Mucosa of descending colon (tissue), 3 donors: ENCODE measurements at regions not wholly inside any gene's neighbourhood (a gene's known extent, or its start where the extent isn't known, plus 50 kb on each side); places are given as distances from the start of the nearest gene placed in this dataset.

Experiments
- ATAC-seq: fragments of 200-7000 bp; cut with Tn5 transposase; one replicate; pipeline ENCODE4 v1.9.1; 2020; ENCODE audit warnings: mild to moderate bottlenecking, moderate library complexity
- DNase-seq, 3 donors: peaks; one replicate each; pipeline ENCODE4 v3.0.0-alpha.2; 2020
- H3K36me3 ChIP-seq: fragments of 200-600 bp; one replicate; pipeline ENCODE4 v1.8.0; 2021; ENCODE audit warnings: low read depth, mild to moderate bottlenecking
- H3K4me1 ChIP-seq: fragments of 200-600 bp; one replicate; pipeline ENCODE4 v1.8.0; 2021; ENCODE audit warnings: low read depth, mild to moderate bottlenecking
- H3K4me3 ChIP-seq: fragments of 200-600 bp; one replicate; pipeline ENCODE4 v1.8.0; 2021; ENCODE audit warnings: mild to moderate bottlenecking
- H3K9me3 ChIP-seq: fragments of 200-600 bp; one replicate; pipeline ENCODE4 v1.8.0; 2021; ENCODE audit warnings: mild to moderate bottlenecking
- CTCF ChIP-seq: fragments of 200-600 bp; IDR thresholded peaks from one replicate; pipeline ENCODE4 v1.8.0; 2022; ENCODE audit warnings: antibody characterized with exemption, mild to moderate bottlenecking
- intact Hi-C, 2 donors: fragments of 100-400 bp; cut with DNase I in 1 of 2; cut with micrococcal nuclease in 1 of 2; formaldehyde crosslinking; loops; one replicate each; pipeline versions ENCODE4 v1.11.0 to v1.11.1; 2022; cut with DNase I, micrococcal nuclease
- donor health status: DM: no; HTN: no; CAD: no; lungs with moderate emphysema.
- donor health status: DM: no; HTN: no; CAD: no.
- donor health status: DM: no; HTN: yes; CAD: no.

GRCh38 chr6:85975957-85976356, 333.3 kb upstream of the SYNCRIP start:
- Histone ChIP-seq H3K9me3 (peaks cover 12% of the 10 kb centered on the region), H3K36me3 (no peaks in the 10 kb centered on the region), H3K4me3 (no peak overlapping the region), H3K4me1 (no peaks in the 10 kb centered on the region)
- ATAC-seq (no peak), DNase-seq (no peak)
- intact Hi-C loops, result no loop called here
- no peak for TF ChIP-seq CTCF

DNA sequence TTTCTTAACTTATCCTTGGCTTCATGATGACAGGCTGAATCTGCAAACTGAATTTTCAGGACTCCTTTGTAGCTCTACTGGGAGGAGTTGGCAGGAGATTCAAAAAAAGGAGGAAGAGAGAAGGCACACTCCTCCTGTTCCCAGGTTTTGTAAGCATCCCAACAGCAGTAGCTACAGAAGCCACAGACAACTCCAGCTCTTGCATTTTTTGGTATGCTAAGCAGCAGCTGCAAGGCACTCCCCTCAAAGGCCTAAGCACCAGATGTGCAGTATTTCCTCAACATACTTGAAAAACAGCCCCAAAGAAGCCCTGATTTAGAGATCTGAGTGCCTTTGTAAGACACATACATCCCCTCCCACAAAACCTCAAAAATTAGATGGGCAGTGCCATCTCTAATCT, 328.6 kb upstream of the SYNCRIP start:
- ATAC-seq (no peak), DNase-seq (no peak)

GRCh38 chr6:85966828-85967227, 324.1 kb upstream of the SYNCRIP start:
- TF ChIP-seq CTCF, result no peak
- intact Hi-C loops, result no loop called here
- DNase-seq (peak in 1 of 3 donors; percentile 4), ATAC-seq (no peak)
- no peaks in the 10 kb centered on the region for H3K9me3 ChIP-seq
- no peaks in the 10 kb centered on the region for H3K4me1 ChIP-seq
- no peaks in the 10 kb centered on the region for H3K36me3 ChIP-seq
- H3K4me3 ChIP-seq, result no peak overlapping the region

More for the DNA sequence above, 328.6 kb upstream of the SYNCRIP start:
- intact Hi-C loops, result no loop called here
- Histone ChIP-seq H3K36me3 (no peaks in the 10 kb centered on the region), H3K4me1 (no peaks in the 10 kb centered on the region), H3K9me3 (peaks cover 9% of the 10 kb centered on the region), H3K4me3 (no peak overlapping the region)
- no peak for TF ChIP-seq CTCF

DNA sequence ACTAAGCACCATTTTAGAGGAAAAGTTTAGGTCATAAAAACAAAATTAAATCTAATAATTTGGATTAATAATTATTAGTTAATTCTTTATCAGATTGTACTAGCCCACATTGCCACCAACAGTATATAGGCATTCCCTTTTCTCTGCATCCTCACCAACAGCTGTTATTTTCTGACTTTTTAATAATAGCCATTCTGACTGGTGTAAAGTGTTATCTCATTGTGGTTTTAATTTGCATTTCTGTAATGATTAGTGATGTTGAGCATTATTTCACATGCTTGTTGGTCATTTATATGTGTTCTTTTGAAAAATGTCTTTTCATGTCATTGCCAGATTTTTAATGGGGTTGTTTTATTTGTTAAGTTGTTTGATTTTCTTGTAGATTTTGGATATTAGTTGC, 319.1 kb upstream of the SYNCRIP start:
- no peak for TF ChIP-seq CTCF
- no peaks in the 10 kb centered on the region for H3K9me3 ChIP-seq
- no peaks in the 10 kb centered on the region for H3K36me3 ChIP-seq
- no peak overlapping the region for H3K4me3 ChIP-seq
- H3K4me1 ChIP-seq, result no peaks in the 10 kb centered on the region
- DNase-seq (no peak), ATAC-seq (no peak)
- intact Hi-C loops, result no loop called here

DNA sequence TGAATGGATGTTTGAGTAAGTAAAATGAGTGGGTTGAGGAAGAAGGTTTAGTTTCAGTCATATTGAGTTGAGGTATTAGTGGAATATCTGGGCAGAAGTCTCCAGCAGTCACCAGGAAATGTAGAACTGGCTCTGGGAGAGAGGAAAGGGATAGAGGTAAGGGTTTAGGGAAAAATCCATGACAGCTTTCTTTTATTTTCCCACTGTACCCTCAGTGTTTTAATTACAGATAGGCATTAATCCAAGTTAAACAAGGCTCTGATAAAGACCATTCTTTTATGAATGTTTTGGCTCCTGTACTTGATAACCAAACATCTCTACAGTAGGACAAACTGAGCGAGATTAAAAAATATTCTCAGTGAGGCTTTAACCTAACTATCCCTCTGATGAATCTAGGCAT, 318.4 kb upstream of the SYNCRIP start:
- Histone ChIP-seq H3K9me3 (no peaks in the 10 kb centered on the region), H3K36me3 (no peaks in the 10 kb centered on the region), H3K4me3 (no peak overlapping the region), H3K4me1 (no peaks in the 10 kb centered on the region)
- ATAC-seq, result no peak
- intact Hi-C loops, result no loop called here
- TF ChIP-seq CTCF, result no peak
- no peak for DNase-seq

DNA sequence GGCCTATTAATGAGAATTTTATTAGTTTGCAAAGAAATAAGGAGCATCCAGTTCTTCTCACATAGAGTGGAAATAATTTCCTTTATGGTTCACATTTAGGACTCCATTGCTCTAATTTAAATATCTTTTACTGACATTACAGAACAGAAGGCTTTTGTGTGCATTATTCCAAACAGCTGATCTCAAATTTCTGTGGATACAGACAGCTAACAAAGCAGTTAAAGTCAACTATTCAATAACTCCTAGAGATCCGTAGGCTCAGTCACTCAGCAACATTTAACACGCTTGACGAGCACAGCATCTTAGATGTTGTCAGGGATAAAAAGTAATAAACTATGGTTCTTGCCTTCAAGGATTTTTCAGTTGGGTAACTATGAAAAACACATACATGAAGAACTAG, 305.8 kb upstream of the SYNCRIP start:
- H3K4me3 ChIP-seq, result no peak overlapping the region
- TF ChIP-seq CTCF, result no peak
- H3K9me3 ChIP-seq, result peaks cover 13% of the 10 kb centered on the region
- intact Hi-C loops, result no loop called here
- no peaks in the 10 kb centered on the region for H3K36me3 ChIP-seq
- ATAC-seq (no peak), DNase-seq (no peak)
- H3K4me1 ChIP-seq, result no peaks in the 10 kb centered on the region
